NCI-H1048 (cell line): ENCODE measurements at regions not wholly inside any gene's neighbourhood (a gene's known extent, or its start where the extent isn't known, plus 50 kb on each side); places are given as distances from the start of the nearest gene placed in this dataset.

ENCODE experiments used
- DNase-seq: peaks from one replicate; lab custom pipeline; 2025; lab: John Stamatoyannopoulos, UW

DNA sequence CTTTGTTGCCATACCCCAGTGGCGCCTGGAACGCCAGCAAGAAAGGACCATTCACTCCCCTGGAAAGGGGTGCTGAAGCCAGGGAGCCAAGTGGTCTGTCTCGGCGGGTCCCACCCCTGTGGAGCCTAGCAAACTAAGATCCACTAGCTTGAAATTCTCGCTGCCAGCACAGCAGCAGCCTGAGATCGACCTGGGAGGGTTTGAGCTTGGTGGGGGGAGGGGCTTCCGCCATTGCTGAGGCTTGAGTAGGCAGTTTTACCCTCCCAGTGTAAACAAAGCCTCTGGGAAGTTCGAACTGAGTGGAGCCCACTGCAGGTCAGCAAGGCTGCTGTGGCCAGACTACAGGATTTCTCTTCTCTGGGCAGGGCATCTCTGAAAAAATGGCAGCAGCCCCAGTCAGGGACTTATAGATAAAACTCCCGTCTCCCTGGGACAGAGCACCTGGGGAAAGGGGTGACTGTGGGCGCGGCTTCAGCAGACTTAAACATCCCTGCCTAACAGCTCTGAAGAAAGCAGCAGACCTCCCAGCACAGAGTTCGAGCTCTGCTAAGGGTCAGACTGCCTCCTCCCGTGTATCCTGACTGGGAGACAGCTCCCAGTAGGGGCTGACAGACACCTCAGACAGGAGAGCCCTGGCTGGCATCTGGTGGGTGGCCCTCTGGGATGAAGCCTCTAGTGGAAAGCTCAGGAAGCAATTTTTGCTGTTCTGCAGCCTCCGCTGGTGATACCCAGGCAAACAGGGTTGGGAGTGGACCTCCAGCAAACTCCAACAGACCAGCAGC is 281.1 kb upstream of the SP4 start:
- DNase-seq = no peak

DNA sequence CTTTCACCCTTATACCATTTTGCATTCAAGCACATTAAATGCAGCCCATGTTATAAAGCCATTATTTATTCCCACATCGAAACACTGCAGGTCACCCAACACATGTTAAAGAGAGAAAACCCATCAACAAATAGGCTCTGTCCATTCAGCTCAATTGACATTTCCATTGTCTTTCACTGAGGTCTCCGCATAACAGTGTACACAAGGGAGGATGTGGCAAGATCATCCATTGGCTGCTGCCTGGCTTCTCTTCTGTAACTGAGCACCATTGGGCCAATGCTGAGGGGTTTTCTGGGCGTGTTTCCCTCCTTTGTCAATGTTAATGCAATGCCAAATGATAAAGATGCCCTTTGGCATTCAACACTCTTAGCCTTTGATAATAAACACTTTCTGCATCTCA is 278.1 kb upstream of the SP4 start:
- DNase-seq = no peak

DNA sequence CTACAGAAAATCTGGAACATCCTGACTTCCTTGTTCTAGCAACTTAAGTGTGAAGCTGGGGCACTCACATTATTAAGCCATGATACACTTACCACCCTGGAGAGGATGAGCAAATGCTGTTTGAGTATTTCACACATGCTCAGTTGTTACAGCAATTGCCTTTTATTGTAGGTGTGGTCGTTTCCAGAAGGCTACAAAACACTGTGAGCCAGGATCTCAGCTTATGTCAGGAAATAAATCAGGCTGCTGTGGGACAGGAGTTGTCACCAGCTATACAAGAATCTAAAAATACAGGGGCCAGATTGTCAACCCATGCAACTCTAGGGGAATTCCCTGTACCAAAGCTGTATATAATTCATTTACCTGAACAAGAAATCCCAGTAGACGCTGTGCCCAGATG is 273.3 kb upstream of the SP4 start:
- no peak for DNase-seq

DNA sequence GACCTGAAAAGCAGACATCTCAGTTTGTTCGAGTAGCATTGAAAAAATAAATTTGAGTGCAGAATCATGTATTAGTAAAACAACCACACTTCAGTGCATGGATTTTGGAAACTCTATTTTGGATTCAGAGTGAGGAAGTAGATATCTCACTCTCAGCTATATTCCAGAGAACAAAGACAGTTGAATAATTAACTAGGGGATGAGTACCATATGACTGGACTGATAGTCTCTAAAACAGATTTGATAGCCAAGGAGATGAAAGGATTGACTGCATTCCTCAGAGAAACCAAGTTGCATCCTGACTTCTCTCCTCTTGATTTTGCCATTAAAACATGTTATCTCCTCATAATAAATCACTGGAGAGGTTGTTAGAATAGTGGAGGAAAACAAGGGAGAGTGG is 268.4 kb upstream of the SP4 start:
- no peak for DNase-seq

DNA sequence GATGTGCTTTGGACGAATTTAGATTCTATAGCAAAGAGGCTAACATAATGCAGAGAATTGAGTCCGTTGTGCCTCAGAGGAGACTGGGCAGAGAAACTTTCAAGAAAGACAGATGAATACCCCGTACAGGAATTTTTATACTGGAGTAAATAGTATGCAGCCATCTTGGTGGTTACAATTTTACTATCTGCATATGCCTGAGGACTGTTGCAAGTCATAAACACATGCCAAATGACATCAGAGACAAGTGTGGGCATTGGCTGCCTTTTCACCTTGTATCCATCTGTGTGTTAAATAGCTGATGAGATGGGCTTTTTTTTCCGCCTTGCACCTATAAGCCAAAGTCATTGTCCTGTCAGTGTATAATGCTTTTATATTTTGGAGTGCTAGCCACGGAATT is 267.5 kb upstream of the SP4 start:
- DNase-seq = no peak

DNA sequence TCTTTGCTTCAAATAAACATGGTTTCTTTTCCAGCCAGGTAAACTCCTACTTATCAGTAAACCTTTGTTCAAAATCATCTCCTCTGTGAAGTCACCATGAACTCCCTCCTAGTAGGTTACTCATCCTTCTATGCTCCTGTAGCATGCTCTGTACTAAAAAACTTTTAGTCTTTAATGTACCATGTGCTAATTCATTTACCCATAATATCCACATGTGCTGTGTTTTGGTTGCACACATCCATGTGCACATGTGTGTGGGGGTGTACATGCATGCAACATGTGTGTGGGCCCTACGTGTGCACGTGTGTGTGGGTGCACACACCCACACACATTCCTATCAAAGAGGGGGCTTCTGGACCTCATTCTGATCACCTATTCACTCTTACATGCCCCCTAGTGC is 259.9 kb upstream of the SP4 start:
- no peak for DNase-seq

DNA sequence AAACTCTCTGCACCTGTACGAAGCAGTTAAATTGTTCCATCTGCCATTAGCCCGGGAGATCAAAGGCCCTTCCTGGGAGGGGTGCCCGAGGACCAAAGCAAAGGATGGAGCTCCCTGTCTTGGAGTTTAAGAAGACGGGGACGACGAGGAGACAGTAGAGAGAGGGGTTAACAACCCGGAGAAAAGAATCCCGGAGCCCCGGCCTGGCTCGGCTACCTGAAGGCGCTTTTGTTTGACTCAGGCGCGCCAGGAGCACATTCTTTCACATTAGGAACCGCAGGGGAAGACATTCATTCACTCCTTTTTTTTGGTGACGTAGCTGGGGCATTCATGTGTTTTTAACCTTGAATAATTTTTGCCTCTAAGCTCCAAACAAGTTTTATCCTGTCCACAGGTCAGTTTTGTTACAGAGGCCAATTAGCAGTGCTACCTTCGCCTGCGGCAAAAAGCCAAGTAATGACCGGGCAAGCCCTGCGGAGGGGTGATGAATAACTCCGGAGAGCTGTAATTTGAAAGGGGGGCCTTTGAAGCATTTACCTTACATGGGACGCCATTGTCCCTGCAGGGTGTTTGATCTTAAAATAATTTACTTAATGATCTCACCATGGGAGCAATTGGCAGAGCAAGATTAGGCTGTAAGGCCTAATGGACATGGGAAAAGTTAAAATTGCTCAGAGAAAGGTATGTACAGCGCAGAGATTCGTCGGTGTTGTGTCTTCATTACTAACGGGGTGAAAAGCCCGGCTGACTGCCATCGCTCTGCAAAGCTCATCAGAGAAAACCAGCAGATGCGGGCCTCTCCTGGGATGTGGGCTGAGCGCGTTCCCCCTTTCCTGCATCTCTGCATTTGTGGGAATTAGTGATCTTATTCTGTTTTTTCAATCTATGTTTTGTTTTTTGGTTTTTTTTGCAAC is 258.0 kb upstream of the SP4 start:
- DNase-seq = no peak

DNA sequence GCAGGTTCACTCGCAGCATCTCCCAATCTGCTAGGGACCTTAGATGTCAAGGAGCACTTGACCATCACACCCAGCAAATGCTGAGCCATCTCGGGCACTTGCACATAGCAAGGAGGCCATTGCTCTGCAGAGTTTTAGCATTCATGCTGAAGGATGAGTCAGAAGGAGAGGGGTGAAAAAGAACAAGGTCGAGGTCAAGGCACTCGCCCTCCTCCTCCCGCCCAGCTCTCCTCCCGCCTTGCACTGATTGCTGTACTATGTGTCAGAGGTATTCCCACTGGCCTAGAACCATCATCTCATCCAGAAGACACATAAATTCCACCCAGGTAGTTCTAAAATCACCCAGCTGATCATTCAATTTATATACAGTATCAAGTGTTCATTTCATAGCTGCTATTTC is 255.1 kb upstream of the SP4 start:
- DNase-seq = no peak

DNA sequence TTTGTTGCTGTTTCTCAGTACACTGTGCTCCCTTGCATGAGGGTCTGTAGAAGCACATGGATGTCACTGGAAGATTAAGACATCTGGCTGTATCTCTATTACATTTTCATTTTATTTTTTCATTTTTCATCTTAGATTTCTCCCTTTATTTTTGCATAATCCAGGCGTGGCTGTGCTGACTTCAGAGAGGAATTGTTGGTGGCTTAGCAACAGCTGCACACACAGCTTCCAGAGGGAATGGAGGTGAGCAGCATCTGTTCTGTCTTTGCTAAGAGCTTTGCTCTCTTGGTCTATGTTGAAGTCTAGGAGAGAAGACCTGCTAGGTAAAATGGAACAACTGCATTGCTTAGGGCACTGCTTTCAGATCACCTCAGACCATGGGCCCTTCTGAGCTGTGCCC is 254.4 kb upstream of the SP4 start:
- DNase-seq = no peak

DNA sequence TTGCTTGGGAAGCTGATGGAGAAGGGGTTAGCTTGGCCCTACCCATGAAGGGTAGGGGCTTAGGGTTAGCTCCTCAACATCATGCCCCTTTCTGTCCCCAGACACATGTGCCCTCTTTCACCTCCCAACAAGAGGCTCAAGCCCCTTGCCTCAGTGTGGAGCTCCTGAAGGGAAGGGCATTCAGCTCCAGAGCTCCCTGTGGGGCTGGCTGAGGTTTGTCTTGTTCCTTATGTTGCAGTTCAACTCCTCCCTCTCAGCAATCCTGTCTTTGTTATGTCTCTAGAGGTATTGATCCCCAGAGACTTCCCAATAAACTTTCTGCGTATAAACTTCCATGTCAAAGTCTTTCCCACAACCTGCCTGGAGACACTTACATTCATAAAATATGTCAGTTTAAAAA is 252.2 kb upstream of the SP4 start:
- no peak for DNase-seq

DNA sequence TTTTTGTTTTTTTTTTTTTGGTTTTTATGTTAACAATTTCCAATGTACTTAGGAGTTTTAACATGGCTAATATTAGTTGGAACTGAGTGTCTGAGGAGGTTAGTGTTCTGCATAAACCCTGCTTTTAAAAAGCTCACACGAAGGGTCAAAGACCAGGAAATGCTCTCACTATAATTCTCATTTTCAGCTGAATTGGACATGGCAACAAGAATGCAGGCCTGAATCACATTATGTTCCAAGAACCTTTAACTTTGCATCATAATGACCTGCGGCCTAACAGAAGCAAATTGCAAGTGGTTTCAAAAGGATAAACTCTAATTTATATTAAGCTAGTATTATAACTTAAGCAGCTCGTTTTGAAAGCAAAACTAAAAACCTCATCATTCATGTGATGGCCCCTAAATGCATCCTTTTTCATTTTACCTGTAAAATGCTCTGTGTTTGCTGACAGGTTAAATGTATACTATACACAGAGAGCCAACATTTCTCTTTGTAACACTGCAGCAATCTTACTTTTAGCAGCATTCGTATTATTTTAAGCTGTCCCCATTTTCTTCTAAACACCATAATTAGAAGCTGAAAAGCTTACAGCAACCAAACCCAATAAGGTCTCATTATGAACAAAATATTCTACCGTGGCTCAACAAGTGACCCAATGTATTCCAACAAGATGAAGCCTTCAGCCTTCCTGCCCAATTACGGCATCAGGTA is 242.8 kb upstream of the SP4 start:
- no peak for DNase-seq

DNA sequence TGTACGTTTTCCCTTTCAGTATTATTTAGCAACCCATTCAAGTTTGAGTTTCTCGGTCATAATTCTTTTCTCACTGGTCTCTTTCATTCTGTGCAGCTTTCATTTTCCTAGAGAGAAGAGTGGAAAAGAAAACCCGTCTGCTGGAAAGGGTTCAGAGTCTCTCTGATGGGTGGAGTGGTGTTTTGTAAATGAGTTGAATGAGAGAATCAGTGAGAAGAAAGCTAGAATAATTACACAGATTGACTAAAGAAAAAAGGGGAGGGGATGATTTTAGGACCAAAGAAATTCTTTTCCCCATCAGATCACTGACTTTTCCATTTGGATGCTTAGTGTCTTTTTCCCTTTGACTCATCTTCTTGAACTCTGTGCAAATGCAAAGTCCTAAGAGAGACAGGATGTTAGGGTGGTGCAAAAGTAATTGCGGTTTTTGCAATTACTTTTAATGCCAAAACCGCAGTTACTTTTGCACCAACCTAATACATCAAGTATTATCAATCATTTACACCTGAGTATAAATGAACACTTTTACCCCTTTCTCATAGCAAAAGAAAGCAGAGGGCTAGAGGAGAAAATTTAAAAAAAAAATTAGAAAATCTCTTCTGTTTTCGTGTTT is 242.1 kb upstream of the SP4 start:
- no peak for DNase-seq

DNA sequence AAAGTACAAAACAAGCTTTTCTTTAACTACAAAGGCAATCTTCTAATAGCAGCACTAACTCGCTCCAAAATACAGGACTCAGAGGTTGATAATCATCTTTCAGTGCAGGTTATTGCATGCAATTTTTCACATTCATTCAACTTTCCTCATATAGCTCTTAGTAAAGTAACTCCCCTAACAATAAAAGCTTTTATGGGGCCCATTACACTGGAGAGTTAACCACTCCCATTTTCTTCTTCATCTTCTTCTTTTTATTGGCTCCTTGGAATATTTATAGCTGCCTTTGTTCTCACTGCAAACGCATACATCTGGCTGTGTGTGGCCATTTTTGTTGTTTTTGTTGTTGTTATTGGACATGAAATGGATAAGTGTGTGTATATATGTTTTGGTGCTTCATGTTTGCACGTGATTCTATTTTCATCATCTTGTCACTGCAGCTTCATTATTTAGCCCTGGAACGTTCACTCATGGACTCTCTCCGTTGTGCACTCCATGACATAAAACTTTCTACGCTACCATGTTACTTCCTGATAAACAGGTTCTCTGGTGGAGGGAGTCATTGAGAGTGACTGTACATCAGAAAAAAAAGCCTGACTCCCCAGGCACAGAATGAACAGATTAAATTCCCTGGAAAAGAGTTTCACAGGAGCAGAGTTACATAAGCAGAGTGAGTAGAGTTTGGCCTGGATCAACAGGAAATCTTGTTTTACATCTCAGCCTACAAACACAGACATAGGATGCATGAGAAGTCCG is 236.4 kb upstream of the SP4 start:
- no peak for DNase-seq

DNA sequence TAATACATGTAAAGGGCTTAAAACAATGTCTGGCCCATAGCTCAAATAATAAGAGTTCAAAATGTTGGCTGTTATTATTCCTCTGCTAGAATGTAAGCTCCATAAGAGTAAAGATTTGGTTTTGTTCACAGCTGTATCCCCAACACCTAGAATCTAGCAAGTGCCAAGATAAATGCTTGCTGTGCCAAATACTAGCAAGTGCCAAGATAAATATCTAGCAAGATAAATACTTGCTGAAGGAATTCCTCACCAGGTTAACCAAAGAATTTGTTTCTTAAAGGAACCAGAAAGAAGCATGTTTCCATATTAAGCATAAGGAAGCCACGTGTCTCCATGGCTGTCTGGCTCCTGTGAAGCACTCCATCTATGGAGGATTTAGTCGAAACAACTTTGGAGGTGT is 235.2 kb upstream of the SP4 start:
- no peak for DNase-seq

DNA sequence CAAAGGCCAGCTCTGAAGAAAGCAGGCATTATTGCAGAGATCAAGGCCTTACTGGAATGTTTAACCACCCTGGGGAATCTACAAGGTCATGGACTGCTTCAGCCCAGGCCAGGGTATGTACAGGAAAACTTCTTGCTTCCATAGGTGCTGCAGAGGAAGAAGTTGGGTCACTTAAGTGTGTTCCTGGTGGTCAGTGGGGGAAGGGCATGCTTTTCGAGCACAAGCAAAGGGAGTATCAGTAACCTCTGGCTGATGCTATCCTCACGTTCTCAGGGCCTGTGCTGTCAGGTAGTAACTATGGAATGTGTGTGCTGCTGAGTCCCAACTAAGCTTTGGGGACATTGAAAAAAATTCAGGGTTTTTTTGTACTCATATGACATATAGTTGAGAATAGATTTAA is 234.0 kb upstream of the SP4 start:
- DNase-seq = no peak

DNA sequence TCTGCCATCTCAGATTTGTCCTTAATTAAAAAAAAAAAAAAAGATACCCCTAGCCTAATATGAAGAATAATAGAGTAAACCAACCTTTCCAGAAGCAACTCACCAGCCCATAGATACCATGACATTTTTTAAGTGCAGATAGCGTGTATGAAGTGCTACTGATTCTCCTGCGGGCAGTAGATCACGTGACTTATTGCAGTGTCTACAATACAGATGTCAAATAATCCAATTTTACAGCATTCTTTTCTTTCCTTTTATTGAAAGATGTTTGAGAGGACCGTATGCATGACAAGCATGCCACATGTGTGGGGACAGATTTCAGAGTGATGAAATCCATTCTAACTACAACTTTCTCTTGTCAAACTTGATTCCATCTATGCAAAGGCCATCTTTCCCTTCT is 232.9 kb upstream of the SP4 start:
- no peak for DNase-seq

DNA sequence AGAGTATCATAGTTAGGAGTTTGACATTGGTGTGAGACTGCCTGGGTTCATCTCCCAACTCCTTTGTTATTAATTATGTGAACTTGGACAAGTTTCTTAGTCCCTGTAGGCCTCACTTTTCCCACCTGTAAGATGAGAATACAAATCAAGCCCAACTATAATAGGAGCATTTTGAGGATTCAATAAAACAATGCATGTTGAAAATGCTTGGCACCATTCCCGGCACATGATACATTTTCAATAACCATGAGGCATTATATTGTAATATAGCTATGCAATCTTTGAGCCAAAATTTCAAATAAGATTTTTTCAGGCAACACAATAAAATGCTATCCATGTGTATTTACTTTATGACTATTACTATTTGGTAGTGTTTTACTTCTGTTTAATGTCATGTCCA is 229.0 kb upstream of the SP4 start:
- DNase-seq = no peak

DNA sequence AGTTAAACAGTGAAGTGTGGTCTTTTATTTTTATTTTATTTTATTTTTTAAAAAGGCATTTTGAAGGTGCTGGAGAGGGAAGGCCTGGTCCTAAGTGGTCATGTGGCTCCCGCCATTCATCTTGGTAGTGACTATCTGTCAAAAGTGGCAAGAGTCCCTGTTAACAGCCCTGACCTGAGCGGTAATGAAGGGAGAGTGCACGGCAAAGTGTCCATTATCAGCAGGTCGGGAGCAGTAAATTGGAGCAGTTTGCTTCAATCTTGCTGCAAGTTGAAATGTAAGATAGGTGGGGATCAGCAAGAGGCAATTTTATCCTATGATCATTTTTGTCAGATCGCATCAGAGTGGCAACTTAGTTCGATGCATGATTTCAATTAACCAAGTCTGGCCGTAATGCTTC is 227.4 kb upstream of the SP4 start:
- no peak for DNase-seq

DNA sequence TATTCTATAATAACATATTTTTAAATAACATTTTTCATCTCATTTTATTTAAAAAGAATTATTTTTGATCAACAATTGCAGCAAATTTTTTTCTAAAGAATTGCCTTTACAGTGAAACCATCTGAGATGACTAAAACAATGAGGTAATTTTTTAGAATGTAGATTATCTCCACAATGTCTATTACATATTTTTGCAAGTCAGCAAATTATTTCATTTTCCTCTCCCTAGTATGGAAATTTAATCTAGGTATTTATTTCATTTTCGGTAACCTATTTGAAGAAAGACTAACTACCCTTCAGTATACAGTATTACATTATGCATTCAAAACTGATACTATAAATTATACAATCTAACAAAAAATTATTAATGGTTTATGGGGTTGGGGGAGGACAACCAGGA is 213.2 kb upstream of the SP4 start:
- no peak for DNase-seq

DNA sequence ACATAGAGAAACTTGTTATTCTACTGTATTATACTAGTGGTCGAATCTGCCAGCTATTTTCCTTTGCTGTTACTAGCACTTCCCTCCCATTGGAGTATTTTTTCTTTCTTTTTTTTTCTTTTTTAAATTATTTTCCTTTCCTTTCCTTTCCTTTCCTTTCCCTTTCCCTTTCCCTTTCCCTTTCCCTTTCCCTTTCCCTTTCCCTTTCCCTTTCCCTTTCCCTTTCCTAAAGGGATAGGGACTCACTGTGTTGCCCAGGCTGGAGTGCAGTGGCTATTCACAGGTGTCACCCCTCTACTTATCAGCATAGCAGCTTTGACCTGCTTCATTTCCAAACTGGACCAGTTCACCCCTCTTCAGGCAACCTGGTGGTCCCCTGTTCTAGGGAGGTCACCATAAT is 212.6 kb upstream of the SP4 start:
- no peak for DNase-seq

DNA sequence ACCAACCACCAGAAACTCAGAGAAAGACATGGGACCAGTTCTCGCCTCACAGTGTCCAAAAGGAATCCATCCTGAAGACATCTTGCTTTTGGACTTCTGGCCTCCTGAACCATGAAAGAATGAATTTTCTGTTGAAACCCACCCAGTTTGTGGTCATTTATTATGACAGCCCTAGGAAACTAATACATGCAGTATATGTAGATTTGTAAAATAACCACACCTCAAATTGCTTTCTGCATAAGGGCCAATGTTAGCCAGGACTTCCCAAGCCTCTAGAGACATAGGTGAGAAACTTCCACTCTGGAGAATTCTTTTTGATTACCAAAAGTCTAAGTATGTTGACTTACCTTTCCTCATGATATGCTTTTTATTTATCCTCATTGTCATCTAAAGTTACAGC is 210.5 kb upstream of the SP4 start:
- DNase-seq = no peak

DNA sequence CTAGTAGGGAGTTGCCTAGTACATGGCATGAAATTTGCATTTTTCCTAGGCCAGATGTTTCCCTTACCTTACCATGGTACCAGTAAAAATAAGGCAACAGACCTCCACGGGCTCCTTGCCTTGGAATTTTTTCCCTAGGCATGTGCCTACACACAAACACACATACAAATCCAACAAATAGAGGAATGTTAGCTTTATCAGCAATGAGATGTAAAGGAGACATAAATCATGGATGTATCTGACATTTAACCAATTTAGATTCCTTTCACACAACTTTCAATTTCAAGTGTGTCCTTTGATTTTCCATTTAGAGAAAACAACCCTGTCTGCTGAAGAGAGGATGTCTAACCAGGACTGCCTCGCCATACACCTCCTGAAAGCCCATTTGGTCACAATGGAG is 209.7 kb upstream of the SP4 start:
- DNase-seq = no peak
